HEK293 (cell line): ENCODE measurements at regions not wholly inside any gene's neighbourhood (a gene's known extent, or its start where the extent isn't known, plus 50 kb on each side); places are given as distances from the start of the nearest gene placed in this dataset.

Experiments
- CTCF ChIP-seq: fragments of 450-650 bp; formaldehyde crosslinking; IDR thresholded peaks from 2 replicates; pipeline ENCODE4 v1.5.1; 2016; ENCODE audit warnings: missing biosample characterization, missing genetic modification characterization
- MYNN ChIP-seq: fragments of 450-650 bp; formaldehyde crosslinking; IDR thresholded peaks from 2 replicates; pipeline ENCODE4 v1.5.1; 2016; ENCODE audit warnings: missing biosample characterization, missing genetic modification characterization, borderline replicate concordance
- SP3 ChIP-seq: fragments of 450-650 bp; formaldehyde crosslinking; IDR thresholded peaks from 2 replicates; pipeline ENCODE4 v1.5.1; 2016; ENCODE audit warnings: missing biosample characterization, missing genetic modification characterization
- TCF7L2 ChIP-seq: IDR thresholded peaks from 2 replicates; pipeline ENCODE4 v1.6.1; 2011; ENCODE audit warnings: low read depth, mild to moderate bottlenecking, inconsistent platforms, low read length, moderate library complexity, borderline replicate concordance
- ZNF175 ChIP-seq: fragments of 450-650 bp; formaldehyde crosslinking; IDR thresholded peaks from 2 replicates; pipeline ENCODE4 v1.5.1; 2016; ENCODE audit warnings: missing biosample characterization, missing genetic modification characterization
- ZNF221 ChIP-seq: fragments of 450-650 bp; formaldehyde crosslinking; IDR thresholded peaks from 2 replicates; pipeline ENCODE4 v1.5.1; 2017; ENCODE audit warnings: missing biosample characterization, missing genetic modification characterization, borderline replicate concordance
- ZNF600 ChIP-seq: fragments of 450-650 bp; formaldehyde crosslinking; IDR thresholded peaks from 2 replicates; pipeline ENCODE4 v1.5.1; 2016; ENCODE audit warnings: missing biosample characterization, missing genetic modification characterization
- ZNF654 ChIP-seq: fragments of 450-650 bp; formaldehyde crosslinking; IDR thresholded peaks from 2 replicates; pipeline ENCODE4 v1.5.1; 2016; ENCODE audit warnings: low read depth, missing biosample characterization, missing genetic modification characterization
- ZNF707 ChIP-seq: fragments of 450-650 bp; formaldehyde crosslinking; IDR thresholded peaks from 2 replicates; pipeline ENCODE4 v1.5.1; 2016; ENCODE audit warnings: missing biosample characterization, missing genetic modification characterization
- ZSCAN23 ChIP-seq: fragments of 450-650 bp; formaldehyde crosslinking; IDR thresholded peaks from 2 replicates; pipeline ENCODE4 v1.5.1; 2016; ENCODE audit warnings: missing biosample characterization, missing genetic modification characterization

GRCh38 chr15:62782896-62783295 is 259.7 kb upstream of the TPM1 start:
- TF ChIP-seq TCF7L2, result no peak
- TF ChIP-seq ZNF221, result no peak
- TF ChIP-seq SP3 (tag by site-specific recombination), result no peak
- no peak for TF ChIP-seq ZNF654 (tag by site-specific recombination)
- no peak for TF ChIP-seq ZSCAN23 (tag by site-specific recombination)
- TF ChIP-seq ZNF600, result no peak
- no peak for TF ChIP-seq ZNF707 (tag by site-specific recombination)
- no peak for TF ChIP-seq ZNF175 (tag by site-specific recombination)
- no peak for TF ChIP-seq CTCF (tag by site-specific recombination)
- TF ChIP-seq MYNN (tag by site-specific recombination), result no peak
